Eye (tissue), 1 donor: ENCODE measurements at regions not wholly inside any gene's neighbourhood (a gene's known extent, or its start where the extent isn't known, plus 50 kb on each side); places are given as distances from the start of the nearest gene placed in this dataset.

Experiments used
- DNase-seq: peaks from one replicate; pipeline ENCODE4 v3.0.0-alpha.2; 2015

DNA sequence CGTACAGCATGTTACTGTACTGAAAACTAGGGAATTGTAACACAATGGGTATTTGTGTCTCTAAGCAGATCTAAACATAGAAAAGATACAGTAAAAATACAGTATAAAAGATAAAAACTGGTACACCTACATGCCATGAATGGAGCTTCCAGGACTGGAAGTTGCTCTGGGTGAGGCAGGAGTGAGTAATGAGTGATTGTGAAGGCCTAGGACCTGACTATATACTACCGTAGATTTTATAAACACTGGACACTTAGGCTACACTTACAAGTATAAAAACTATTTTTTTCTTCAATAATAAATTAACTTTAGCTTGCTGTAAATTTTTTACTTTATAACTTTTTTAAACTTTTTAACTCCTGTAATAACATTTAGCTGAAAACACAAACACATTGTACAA is 324.4 kb upstream of the TNP1 start:
- no peak for DNase-seq

DNA sequence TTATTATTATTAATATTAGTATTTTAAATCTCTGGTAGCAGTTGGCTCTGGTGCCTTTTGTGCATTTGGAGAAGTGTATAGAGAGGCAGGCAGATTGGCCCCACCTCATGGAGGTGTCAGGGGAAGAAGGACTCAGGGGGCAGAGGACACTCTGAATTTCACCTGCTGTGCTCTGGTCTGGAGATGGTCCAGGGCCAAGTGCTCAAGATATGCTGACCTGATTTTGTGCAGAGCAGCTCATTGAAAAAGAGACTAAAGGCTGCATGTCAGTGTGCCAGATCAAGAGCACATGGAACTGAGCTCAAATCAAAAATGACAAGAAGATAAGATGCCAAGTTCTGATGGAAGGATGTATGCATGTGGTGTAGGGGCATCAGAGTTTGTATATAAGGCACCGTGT is 323.6 kb upstream of the TNP1 start:
- no peak for DNase-seq

DNA sequence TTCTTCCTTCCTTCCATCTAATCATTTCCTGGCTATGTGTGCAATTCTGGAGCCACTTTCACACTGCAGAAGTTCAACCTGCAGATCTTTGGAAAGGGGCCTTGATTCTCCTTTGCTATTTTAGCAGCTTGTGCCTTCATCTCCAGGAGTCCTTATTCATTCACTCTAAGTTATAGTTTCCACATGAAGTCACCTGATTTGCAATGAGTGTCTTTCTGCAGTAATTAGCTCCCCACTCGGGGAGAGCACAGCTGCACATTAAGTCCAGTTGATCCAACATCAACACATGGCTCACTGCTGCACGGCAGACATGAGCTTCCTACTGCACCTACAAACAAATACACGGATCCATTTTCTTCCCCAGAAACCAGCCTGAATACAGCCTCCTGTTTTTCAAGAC is 323.1 kb upstream of the TNP1 start:
- peak; percentile 71 for DNase-seq

DNA sequence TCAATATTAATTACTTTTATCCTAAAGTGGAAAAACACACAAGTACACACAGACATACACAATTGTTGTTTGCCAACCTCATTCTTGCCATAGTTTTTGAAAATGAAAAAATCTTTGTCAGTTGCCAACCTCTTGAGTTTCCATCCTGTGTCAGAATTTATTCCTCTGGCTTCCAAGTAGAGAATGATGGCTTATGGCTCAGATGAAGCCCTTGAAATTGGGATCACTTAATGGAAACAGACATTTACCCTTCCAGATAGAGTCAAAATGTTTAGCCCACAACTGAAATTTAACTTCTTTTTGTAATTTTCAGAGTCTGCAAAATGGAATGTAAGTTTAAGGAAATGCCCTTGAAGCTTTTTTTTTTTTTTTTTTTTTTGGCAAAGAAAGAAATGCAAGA is 321.6 kb upstream of the TNP1 start:
- no peak for DNase-seq

DNA sequence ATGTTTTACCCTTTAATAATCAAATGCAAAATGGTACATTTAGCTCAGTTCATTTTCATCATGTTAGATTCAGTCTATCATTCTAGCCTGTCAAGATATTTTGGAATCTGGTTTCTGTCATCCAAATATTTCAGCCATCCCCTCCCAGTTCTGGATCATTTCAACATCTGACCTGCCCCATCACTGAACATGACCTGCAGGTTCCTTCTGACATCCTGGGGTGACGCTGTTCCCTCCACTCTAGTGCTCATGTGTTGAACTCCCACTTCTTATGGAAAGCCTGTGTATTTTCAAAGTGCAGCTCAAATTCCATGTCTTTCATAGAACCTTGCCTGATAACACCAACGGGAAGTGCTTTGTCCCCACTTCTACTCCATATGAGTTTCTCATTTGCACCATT is 320.0 kb upstream of the TNP1 start:
- no peak for DNase-seq

DNA sequence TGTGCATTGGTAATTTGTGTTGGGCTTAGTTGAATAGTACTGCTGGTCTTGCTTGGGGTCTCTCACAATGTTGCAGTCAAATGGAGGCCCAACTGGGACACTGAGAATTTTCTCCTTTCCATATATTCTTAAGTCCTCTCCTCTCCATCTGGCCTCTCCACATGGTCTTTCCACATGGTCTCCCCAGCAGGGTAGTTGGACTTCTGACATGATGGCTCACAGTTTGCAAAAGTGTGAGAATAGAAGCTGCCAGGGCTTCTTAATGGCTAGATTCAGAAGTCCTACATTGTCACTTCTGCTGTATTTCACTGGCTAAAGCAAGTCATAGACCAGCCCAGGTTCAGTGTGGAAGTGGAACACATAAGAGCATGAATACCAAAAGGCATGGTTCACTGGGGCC is 318.5 kb upstream of the TNP1 start:
- DNase-seq = no peak

DNA sequence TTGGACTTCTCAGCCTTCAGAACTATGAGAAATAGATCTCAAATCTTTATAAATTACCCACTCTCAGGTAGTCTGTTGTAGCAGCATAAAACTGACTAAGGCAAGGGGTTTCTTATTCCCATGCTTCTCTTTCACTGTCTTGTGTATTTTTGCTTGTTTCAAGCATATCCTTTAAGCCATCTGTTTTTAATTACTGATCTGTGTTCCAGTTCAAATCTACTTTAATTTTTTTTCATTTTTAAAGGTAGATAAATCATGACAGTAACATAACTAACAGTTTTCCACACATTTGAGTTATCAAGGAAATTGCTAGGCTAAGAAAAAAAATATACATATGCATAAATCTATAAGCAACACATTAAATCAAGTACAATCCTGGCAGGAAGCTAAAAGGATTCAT is 317.9 kb upstream of the TNP1 start:
- DNase-seq = no peak

DNA sequence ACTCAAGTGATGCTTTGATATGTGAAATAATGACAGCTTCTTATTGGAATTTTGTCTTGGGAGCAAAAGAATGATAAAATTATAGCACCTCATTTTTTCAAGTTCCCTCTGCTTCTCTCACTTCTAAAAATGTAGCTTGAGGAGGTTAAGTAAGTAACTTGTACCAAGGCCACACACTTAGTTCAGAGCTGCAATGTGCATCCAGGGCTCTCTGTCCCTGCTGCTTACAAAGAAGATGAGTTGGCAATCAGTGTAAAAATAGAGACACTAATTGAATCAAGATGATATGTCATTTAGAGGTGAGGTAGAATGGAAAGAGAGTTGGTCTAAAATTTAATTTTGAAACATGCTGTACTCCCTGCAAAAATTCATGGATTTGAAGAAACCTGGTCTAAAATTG is 312.0 kb upstream of the TNP1 start:
- no peak for DNase-seq

DNA sequence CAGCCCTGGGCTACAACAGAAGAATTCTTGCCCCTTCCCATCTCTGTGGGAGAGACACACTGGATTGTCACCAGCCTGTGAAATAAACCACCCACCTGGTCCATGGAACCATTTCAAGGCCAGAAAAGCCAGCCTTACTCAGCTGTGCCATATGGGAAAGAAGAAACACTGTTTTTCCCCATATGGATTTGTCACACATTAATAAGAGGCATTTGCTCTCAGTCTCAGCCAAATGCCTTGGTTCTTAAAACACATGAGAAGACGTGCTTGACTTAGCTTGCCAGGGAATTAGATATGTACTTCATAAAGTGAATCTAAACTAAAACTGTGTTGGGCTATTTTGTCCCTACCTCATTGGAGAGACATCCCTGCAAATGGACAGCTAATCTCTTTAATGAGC is 308.6 kb upstream of the TNP1 start:
- peak; percentile 61 for DNase-seq

DNA sequence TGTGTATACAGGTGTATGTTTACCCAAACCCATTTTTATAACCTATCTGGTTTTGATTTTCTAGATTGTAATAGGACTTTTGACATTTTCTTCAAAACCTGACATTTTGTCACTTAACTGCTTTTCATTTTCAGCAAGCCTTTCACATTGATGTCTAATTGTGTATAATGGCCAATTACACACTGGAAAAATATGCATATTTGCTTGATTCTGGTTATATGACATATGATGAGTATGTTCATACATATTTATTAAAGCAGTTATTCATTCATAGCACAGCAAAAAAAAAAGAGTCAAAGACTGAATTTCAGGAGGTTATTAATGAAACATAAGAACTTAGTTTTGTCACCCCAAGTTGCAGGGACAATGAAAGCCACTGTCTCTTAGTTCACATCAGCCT is 307.7 kb upstream of the TNP1 start:
- no peak for DNase-seq

DNA sequence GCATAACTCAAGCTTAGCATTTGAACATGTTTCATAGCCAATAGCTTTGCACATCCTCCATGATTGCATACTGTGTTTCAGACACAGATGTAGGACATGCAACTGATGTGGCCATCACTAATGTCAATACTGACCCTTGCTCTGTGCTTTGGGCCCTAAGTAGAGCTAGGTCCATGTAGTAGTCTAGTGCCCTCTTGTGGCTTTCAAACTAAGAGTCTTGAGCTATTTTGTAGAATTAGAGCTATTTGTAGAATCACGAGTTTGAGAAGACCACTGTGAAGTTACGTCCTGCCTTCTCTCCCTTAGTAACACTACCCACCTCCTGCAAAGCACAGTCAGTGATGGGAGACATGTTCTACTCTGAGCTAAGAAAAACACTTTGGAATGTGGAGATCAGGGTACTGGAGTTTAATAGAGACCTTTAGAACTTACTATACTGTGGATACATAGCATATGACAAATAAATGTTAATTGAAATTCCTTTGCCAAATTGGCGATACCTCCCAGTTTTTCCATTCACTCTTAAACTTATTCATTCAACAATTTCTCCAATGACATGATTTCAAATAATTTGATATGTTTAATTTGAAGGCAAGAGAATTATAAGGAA is 306.5 kb upstream of the TNP1 start:
- peak; percentile 60 for DNase-seq

DNA sequence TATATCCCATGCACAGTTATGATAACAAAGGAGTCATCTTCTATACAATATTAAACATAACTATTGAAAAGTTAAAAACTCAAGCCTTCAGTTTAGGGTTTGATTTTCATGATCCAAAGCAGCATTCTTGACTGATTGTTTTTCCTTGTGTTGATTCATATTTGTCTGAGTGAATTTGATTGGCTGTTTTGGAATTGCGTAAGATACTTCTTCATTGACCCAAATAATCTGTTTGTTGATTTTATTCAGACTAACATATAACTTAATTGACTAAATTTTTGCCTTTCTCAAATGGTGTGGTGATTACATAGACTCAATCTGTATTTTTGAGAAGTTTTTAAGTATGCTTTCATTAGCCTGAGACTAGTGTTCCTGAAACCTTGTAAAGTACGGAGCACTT is 305.7 kb upstream of the TNP1 start:
- no peak for DNase-seq

DNA sequence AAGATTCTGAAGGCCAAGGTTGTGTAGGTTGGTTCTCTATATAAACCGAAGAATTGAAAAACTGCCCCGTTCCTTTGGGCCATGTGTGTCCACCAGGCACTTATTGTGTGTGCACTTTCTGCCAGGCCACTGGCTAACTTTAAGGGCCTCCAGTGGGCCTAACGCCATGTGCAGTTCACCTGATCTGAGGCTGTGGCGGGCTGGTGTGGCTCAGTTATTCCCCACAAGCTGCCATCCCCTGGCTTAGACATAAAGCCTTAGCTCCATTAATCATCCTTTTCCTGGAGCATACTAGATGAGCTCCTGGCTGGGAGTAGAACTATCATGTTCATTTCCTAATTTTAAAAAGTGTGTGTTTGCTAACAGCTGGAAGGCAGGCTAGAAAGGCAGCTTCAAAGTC is 304.1 kb upstream of the TNP1 start:
- DNase-seq = no peak

DNA sequence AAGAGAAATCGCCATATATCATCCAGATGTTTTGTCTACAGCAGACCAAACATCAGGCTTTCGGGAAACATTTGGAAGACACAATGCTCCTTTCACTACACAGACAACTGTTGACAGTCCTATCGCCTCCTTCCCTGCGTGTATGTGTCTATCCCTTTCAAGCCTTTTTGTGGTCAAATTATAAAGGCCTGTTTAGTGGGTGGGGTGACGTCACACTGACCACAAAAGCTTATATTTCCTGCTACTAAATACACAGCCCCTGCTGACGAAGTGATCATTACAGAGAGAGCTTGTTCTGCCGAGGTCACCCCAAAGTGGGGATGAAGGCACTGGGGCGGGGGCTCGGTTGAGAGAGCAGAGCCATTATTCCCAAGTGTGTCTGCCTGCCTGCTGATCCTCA is 302.7 kb upstream of the TNP1 start:
- peak; percentile 66 for DNase-seq

DNA sequence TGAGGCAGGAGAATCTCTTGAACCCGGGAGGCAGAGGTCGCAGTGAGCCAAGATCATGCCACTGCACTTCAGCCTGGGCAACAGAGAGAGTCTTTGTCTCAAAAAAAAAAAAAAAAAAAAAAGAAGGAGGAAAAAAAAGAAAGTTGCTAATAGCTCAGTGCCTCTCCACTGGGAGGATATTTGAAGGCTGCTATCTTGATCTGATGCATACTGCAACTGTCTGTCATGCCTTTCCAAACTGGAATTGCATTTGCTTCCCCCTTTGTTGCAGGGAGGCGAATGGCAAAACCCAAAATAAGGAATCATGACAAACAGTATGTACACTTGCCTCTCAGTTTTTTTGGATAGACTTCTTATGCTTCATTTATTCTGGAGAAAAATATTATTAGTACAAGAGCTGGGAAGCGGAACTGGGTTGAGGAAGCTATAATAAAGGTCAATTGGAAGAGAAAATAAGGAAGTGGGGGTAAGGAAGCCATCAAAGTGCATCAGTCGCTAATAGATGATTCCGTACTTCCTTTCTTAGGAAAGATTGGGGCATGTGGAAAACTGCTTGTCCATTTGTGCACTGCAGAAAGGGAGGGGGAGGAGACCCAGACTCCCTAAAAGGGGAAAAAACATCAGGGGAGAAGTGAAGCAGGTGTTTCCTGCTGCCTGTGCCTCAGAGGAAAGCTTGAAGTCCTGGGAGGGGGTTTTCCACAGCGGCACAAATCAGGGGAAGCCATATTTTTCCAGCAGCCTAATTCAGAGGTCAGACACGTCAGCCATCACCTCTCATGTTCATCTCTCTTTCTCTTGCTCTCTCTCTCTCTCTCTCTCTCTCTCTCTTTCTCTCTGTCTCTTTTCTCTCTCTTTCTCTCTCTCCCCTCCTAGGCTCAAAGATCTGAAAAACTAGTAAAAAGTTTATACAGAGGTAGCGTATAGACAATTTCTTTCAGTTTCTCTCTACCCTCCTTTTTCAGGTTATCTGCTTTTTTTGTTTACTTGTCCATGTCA is 301.4 kb upstream of the TNP1 start:
- peak; percentile 29 for DNase-seq

DNA sequence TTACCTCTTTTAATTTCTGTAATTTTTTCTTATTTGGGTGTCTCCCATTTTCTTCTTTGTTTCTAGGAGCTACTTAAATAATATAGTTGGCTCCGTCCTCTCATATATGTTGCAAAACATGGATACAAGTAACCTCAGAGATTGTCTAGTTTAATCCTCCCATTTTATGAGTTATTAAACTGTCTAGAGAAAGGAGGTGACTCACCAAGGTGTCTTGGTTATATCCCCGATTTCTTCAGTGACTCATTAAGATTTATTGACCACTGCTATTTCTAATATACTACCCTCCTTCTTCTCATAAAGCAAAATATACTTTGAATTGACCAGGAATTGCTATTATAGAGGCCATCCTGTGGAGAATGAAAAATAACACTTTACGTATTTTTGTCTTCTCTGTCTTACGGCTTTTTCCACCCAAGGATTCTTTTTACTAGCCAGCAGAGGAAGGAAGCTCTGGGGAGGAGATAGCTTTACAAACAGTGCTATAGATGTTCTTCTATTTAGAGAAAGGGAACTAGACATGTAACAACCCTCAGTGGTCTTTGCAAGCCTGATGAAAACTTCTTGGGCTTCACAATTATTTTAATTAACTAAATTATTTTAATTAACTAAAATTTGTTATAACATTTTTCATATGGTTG is 300.4 kb upstream of the TNP1 start:
- DNase-seq = no peak

DNA sequence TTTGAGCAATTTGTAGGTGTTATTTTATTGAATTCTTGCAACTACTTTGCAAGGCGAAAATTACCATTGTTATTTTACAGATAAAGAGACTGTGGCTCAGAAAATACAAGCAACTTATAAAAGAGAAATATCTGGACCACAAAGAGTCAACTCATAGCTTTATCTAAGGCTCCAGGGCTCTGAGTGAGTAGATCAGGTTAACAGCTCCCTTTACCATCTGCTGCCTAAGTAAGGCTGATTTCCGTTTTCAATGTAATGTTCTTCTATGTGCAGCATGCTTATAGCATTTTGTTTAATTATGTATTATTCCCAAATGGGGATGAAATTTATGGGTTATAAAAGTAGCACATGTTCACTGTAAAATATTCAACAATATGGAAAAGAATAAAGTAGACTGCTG is 299.1 kb upstream of the TNP1 start:
- no peak for DNase-seq

DNA sequence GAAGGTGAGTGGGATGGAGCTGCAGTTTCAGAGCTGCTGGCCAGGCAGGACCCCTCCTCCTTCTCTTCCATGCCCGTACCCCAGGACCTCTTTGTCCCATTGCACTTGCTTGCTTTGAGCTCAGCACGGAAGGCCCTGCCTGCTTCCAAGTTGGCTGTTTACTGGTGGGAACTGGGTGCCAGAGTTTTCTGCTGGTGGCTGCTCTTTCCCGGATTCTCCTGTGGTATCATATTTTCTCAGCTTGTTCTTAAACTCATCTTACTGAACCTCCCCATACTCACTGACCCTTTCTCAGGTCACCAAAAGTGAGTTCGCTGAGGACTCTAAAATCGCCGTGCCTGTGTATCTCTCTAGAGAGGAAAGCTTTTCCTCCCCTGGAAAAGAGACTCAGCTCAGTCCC is 297.7 kb upstream of the TNP1 start:
- no peak for DNase-seq

DNA sequence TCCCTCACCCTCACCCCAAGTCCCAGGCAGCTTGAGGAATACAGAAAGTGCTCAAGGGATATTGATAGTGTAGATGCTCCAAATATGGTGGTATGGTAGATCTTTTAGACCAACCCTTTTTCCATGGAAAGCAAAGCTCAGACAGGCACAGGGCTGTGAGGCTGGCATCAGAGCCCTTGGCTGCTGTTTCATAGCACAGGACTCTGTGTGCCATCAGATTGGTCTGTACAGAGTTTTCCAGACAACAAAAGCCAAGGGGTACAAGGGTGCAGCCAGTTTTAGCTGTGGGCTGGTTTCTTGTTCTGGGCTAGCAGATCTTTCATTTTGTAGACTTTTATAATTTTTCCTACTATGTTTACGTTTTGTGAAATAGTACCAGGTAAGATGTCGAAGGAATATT is 296.9 kb upstream of the TNP1 start:
- no peak for DNase-seq

DNA sequence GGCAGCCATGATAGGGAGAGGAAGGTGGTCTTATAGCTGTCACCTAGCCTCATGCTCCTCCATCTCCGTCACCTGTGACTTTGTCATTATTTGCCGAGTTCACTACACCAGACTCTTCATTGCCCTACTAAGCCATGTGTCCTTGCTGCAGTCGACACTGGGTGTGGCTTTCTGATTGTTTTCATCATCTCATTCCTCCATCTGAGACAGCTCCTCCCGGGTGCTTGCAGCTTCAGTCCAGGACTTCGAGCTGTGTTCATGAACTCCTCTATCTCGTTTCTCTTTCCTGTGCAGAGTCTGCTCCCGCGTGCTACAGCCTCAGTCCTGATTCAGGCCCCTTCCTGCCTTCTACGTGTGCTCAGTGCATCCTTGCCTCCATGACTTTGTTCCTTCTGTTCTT is 295.1 kb upstream of the TNP1 start:
- no peak for DNase-seq

DNA sequence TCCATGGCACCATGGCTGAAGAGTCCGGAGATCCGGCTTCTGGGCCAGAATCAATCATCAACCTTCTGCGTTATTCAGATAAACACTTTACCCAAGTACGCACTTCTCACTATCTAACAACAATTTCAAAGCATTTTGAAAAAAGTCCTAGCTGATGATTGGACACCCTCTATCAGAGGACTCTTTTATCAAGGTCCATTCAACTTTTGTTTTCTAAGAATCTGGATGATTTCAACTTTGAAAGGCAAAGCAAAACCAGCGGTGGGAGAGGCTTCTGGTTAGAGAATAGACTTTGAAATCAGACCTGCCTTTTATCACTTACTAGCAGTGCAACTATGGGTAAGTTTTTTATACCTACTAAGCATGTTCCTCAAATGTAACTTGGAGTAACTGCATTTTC is 293.6 kb upstream of the TNP1 start:
- DNase-seq = no peak

DNA sequence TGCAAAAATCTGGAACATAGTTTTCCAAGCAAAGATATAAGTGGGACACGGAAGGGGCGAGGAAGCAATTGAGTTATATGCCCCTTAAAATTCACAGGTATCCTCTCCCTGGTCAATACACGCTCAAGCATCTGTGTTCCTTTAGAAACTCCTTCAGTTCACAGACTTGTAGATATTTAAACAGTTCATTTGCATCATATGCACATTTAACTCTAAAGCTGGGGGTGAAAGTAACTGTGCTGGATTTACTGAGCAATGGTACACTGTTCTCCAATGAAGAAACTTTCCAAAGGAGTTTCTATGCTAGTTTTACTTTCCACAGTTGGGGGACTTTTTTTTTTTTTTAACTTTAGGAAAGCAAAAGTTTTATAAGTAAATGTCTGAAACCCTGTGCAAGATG is 293.0 kb upstream of the TNP1 start:
- DNase-seq = no peak

DNA sequence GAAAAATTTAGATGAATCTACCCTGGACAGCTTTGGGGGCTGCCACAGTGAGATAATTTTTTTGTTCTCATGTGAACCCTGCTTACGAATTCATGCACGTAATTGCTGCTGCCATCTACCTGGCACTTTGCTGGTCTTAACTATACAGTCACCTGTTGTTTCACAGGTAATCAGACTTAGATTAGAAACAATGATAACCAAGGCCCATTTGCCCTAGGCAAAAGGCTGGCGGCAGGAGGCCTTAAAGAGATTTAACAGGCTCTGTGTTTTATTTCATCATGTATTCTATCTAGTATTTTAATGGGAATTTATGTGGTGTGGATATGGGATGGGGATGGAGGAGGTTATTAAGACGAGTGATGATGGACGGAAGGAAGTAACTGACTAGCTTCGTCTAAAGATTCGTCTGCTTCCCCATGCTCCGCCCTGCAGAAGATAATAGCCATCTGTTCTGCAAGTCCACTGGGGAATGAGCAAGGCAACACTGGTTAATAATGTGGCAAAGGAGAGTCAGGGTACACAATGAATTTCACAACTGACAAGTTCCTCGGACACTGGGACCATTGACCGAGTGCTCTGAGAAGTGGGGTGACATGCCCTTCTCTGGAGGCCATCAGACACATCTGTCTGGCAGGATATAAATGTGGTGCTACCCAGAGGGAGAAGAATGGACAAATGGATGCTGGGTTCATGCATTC is 291.8 kb upstream of the TNP1 start:
- DNase-seq = peak; percentile 44

DNA sequence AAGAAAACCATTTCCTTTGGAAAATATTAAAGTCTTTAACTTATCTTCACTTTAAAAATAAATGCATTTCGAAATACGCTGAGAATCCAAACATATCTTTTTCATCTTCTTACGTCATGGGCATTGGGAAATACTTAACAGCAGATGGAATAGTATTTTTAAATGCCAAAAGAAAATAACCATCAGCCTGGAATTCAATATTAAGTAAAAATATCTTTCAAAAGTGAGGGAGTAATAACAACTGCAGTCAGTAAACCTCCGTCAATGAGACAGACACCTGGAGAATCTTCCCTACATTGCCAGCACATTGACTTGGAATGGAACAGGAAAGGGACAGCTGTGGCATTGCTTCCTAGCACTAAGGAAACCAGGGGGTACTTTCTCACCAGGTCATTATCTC is 290.4 kb upstream of the TNP1 start:
- no peak for DNase-seq
